ENCODE measurements at regions not wholly inside any gene's neighbourhood (a gene's known extent, or its start where the extent isn't known, plus 50 kb on each side); places are given as distances from the start of the nearest gene placed in this dataset.

DNA sequence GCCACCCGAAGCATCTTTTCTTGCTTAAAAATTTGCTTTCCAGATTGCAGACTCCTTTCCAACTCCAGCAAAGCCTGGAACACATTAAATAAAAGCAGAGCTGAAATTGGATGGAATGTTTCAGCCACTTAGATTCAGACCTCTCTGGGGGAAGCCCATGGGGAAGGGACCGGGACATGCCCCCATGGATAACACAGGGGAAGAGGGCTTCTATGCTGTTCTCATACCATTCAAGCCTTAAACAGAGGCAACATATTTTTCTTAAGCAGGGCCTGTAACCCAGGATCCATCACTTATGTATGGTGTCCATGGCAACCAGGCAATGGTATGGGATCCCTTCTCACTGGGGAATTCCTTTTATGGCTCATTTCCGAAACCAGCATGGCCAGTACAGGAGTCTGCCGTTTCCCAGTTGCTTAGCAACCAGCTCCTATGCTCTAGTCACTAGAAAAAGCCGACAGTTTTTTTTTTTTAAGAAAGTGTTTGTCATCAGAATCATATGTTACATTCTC lies 62.0 kb upstream of the MARCHF10 start:
- no peak overlapping the region for H3K4me3 Mint-ChIP-seq
- H3K27ac Mint-ChIP-seq, result no peak overlapping the region
- no peaks in the 10 kb centered on the region for H3K4me1 Mint-ChIP-seq
- no peak for DNase-seq
- H3K27me3 Mint-ChIP-seq, result peaks cover 1% of the 10 kb centered on the region
- intact Hi-C loops (cut with micrococcal nuclease), result no loop called here
- no peaks in the 10 kb centered on the region for H3K36me3 Mint-ChIP-seq (ENCODE audit: low read depth)
- H3K9me3 Mint-ChIP-seq, result no peaks in the 10 kb centered on the region

DNA sequence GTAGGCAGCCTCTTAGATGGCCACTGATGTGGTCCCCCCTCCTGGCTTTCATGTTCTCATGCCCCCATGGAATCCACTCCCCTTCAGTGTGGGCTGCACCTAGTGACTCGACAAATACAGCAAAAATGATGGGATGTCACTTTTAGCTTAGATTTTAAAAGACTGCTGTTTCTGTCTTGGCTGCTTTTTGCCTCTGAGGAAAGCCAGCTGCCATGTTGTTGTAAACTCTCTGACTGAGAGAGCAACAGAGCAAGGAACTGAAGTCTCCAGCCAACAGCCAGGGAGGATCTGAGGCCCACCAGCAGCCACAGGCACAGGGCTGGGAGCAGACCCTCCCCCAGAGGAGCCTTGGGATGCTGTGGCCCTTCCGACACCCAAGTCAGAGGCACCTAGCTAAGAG lies 60.6 kb upstream of the MARCHF10 start:
- no peaks in the 10 kb centered on the region for H3K9me3 Mint-ChIP-seq
- H3K27me3 Mint-ChIP-seq, result peaks cover 2% of the 10 kb centered on the region
- no peaks in the 10 kb centered on the region for H3K36me3 Mint-ChIP-seq (ENCODE audit: low read depth)
- intact Hi-C loops (cut with micrococcal nuclease), result no loop called here
- H3K27ac Mint-ChIP-seq, result no peak overlapping the region
- no peaks in the 10 kb centered on the region for H3K4me1 Mint-ChIP-seq
- no peak overlapping the region for H3K4me3 Mint-ChIP-seq
- DNase-seq, result no peak

DNA sequence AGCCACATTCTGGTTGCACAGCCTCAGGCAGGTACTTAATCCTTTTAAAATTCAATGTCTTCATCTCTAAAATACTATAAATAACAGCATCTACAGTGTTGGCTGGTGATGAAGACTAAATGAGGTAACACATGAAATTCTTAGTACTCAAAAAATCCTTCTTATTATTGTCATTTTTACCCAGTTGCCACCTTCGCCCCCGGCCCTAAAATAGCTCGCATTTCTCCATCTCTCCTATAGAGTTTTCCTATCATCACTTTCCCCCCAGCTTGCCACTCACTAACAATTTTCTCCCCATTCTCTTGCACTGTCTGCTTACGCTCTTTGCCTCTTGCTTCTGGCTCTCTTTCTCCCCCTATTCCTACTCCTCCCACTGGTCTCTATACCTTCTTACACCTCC lies 59.9 kb upstream of the MARCHF10 start:
- no peak overlapping the region for H3K27ac Mint-ChIP-seq
- no peaks in the 10 kb centered on the region for H3K9me3 Mint-ChIP-seq
- intact Hi-C loops (cut with micrococcal nuclease), result no loop called here
- peaks cover 6% of the 10 kb centered on the region for H3K27me3 Mint-ChIP-seq
- H3K4me1 Mint-ChIP-seq, result no peaks in the 10 kb centered on the region
- no peak overlapping the region for H3K4me3 Mint-ChIP-seq
- no peaks in the 10 kb centered on the region for H3K36me3 Mint-ChIP-seq (ENCODE audit: low read depth)
- no peak for DNase-seq

DNA sequence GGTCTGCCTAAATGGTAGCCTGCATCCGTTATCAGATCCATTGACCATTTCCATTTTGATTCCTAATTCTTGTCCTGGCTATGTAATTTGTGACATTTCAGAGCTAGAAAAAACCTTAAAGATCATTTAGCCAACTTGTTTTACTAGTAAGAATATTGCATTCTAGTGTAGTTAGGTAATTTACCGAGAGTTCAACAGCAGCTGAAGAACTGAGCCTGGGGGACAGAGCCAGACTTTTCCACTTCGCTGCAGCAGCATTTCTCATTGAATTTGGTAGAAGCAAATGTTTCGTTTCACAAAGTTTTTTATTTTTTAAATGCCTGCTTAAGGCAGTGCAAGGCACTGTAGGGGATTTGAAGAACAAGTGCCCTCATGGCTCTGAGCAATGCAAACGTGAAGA lies 59.2 kb upstream of the MARCHF10 start:
- no peak for DNase-seq
- Mint-ChIP-seq H3K4me1 (no peaks in the 10 kb centered on the region), H3K9me3 (no peaks in the 10 kb centered on the region), H3K27me3 (peaks cover 6% of the 10 kb centered on the region), H3K27ac (no peak overlapping the region), H3K4me3 (no peak overlapping the region), H3K36me3 (ENCODE audit: low read depth) (no peaks in the 10 kb centered on the region)
- intact Hi-C loops (cut with micrococcal nuclease), result no loop called here

DNA sequence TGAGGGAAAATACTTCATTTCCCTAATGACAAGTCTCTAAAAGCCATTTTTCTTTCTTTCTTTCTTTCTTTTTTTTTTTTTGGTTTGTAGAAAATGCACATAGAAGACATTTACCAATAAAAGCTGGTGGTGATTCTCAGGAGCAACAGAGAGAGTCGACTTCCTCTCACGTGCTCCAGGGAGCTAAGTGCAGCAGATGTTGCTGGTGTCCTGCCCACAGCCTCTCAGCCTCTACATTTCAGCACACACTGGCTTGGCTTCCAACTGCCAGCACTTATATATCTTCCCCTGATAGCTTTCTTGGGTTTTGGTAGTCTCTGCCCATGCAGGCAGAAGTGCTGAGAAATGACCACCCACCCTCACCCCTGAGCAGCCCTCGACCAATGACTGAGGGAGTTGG lies 58.4 kb upstream of the MARCHF10 start:
- H3K27me3 Mint-ChIP-seq, result peaks cover 6% of the 10 kb centered on the region
- no peaks in the 10 kb centered on the region for H3K36me3 Mint-ChIP-seq (ENCODE audit: low read depth)
- intact Hi-C loops (cut with micrococcal nuclease), result no loop called here
- H3K27ac Mint-ChIP-seq, result no peak overlapping the region
- no peak overlapping the region for H3K4me3 Mint-ChIP-seq
- H3K4me1 Mint-ChIP-seq, result no peaks in the 10 kb centered on the region
- DNase-seq, result no peak
- H3K9me3 Mint-ChIP-seq, result no peaks in the 10 kb centered on the region

DNA sequence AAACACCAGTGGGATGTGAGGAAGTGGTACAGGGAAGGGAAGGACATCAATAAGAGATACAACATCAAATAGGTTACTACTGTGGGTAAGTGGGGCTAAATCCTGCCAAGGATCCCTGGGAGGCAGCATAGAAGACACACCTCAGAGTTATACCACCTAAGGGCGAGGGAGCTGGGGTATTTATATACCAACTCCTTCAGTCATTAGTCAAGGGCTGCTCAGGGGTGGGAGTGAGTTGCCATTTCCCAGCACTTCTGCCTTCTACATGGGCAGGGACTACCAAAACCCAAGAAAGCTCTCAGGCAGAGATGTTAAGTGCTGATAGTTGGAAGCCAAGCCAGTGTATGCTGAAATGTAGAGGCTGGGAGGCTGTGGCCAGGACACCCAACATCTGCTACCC lies 57.5 kb upstream of the MARCHF10 start:
- Mint-ChIP-seq H3K36me3 (ENCODE audit: low read depth) (no peaks in the 10 kb centered on the region), H3K4me1 (no peaks in the 10 kb centered on the region), H3K4me3 (no peak overlapping the region), H3K27me3 (peaks cover 6% of the 10 kb centered on the region), H3K27ac (no peak overlapping the region), H3K9me3 (no peaks in the 10 kb centered on the region)
- no peak for DNase-seq
- intact Hi-C loops (cut with micrococcal nuclease), result no loop called here

DNA sequence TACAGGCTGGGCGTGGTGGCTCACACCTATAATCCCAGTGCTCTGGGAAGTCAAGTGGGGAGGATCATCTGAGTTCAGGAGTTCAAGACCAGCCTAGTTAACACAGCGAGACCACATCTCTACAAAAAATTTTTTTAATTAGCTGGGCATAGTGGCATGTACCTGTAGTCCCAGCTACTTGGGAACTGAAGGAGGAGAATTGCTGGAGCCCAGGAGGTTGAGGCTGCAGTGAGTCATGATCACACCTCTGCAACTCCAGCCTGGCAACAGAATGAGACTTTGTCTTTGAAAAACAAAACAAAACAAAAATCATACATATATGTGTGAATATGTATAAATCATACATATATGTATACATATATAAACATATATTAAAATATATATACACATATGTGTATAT lies 54.1 kb upstream of the MARCHF10 start:
- DNase-seq, result no peak
- no peaks in the 10 kb centered on the region for H3K9me3 Mint-ChIP-seq
- no peaks in the 10 kb centered on the region for H3K36me3 Mint-ChIP-seq (ENCODE audit: low read depth)
- H3K4me3 Mint-ChIP-seq, result no peak overlapping the region
- H3K27ac Mint-ChIP-seq, result no peak overlapping the region
- intact Hi-C loops (cut with micrococcal nuclease), result no loop called here
- H3K4me1 Mint-ChIP-seq, result no peaks in the 10 kb centered on the region
- peaks cover 7% of the 10 kb centered on the region for H3K27me3 Mint-ChIP-seq

DNA sequence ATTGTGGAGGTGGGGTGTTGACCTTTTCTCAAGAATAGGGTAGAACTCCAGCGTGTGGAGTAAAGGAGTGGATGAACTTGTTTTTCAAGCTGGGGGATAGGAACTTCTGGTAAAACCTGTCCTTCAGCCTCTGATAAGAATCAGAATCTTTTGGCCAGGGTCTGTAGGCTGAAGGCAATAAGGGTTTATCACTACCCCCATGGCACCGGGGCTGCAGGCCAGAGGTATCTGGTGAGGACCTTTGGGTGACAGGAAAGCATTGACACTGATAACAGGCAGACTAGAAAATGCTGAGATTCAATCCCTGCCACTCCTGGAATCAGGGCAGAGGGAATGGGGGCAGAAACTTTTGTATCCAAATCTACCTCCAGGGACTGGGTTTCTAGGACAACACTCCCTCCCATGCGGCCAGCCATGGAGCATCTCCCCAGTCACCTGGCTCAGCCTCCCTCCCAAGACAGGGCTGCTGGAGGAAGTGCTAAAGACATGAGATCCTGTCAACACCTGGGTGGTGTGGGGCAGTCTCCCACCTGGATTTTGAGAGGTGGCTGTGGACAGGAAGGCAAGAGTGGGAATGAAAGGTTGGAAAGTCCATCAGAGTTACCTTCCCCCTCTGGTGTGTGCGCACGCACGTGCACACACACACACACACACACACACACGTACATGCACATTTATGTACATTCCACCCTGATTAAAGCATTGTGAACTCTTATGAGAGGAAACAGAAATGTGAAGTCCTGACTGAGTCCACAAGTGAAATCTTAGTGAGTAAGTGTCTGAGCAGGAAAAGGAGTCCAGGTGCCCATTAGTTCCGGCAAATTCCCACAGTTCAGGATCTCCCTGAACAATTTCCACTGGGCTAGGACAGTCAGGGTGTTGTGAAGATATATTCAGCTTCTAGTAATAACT lies 53.1 kb upstream of the MARCHF10 start:
- H3K4me1 Mint-ChIP-seq, result no peaks in the 10 kb centered on the region
- H3K27me3 Mint-ChIP-seq, result peaks cover 6% of the 10 kb centered on the region
- H3K27ac Mint-ChIP-seq, result no peak overlapping the region
- H3K36me3 Mint-ChIP-seq (ENCODE audit: low read depth), result no peaks in the 10 kb centered on the region
- intact Hi-C loops (cut with micrococcal nuclease), result no loop called here
- no peak overlapping the region for H3K4me3 Mint-ChIP-seq
- no peak for DNase-seq
- no peaks in the 10 kb centered on the region for H3K9me3 Mint-ChIP-seq

DNA sequence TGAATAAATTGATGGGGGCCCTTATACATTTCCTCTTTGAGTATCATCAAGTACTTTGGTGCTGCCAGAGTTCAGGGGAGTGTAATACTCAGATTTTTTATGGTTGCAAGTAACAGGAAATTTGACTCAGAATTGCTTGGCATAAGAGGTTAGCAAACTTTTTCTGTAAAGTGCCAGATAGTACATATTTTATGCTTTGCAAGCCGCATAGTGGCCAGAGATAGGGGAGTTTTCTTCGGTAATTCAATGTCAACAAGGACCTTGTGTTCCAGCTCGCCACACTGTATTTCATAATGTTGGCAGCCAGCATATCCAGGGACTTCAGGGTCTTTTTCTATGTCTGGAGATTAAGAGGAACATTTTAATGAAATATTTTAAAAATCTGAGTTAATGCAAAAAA lies 51.0 kb upstream of the MARCHF10 start:
- H3K36me3 Mint-ChIP-seq (ENCODE audit: low read depth), result no peaks in the 10 kb centered on the region

More for the DNA sequence above, 51.0 kb upstream of the MARCHF10 start:
- DNase-seq, result no peak
- Mint-ChIP-seq H3K4me1 (no peaks in the 10 kb centered on the region), H3K9me3 (no peaks in the 10 kb centered on the region), H3K27me3 (peaks cover 7% of the 10 kb centered on the region), H3K4me3 (no peak overlapping the region), H3K27ac (no peak overlapping the region)
- intact Hi-C loops (cut with micrococcal nuclease), result no loop called here
